HK-2 (cell line): ENCODE measurements at regions not wholly inside any gene's neighbourhood (a gene's known extent, or its start where the extent isn't known, plus 50 kb on each side); places are given as distances from the start of the nearest gene placed in this dataset.

Experiments used
- DNase-seq: peaks from one replicate; pipeline ENCODE4 v3.0.0-alpha.2; 2018; ENCODE audit not compliant: unreplicated experiment

DNA sequence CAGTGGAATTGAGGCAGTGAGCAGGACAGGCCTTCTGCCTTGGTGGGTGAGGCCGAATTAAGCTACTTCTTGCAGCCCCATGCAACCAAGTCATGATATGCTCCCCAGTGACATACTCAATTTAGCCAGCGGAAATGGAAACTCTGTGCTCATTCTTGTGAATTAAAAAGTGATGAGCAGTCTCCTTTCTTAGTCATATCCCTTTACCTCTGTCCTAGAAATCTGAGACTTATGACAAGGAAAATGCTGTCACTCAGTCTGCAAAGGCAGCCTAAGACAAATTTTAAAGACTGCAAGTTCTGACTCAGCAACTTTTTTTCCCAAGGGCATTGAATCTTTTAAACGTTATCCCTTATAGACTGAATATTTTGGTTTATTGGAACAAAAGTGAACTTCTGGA lies 218.2 kb downstream of the SH3BP4 start:
- DNase-seq = peak; percentile 7

DNA sequence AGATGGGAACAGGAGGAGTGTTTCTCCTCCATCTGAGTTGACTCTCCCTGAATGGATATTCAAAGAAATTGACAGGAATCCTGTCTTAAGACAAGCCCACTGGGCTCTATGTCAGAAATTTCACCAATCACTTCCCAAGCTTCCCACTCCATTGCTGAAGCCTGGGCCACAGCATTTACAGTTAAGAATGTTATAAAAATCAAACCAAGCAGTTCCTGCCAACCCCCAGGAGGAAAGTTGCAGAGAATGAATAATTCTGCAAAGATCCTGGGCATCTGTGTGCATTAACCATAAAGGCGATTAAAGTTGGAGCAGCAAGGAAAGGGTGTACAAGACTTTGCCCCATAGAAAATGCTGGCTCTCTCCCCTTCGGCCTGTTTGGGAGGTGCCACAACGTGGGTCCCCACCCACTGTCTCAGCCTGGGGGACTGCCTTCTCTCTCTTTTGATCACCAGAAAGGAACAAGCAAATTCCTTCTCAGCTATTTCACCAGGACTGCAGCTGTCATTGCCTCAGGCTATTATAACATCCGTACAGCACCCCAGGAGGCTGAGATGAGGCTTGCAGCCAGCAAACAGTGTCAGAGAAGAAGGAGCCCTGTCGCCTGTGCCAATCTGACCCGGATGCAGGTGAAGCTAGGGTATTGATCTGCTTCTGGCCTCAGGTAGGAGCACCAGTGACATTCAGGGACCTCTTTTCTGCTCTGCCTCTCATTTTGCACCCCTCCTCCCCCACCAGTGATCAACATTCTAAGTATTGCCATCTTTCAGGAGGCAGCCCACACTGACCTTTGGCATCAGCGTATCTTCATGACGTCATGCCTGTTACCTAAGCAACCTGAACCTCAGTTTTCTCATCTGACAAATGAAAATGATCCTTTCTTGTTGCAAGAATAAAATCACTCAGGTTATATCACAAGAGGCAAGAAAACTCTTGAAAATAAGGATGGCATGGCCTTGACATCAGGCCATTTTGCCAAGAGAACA lies 219.0 kb downstream of the SH3BP4 start:
- peak; percentile 25 for DNase-seq

- peak; percentile 14 for DNase-seq
These were observed 219.8 kb downstream of the SH3BP4 start for GRCh38 chr2:235171550-235172031.

DNA sequence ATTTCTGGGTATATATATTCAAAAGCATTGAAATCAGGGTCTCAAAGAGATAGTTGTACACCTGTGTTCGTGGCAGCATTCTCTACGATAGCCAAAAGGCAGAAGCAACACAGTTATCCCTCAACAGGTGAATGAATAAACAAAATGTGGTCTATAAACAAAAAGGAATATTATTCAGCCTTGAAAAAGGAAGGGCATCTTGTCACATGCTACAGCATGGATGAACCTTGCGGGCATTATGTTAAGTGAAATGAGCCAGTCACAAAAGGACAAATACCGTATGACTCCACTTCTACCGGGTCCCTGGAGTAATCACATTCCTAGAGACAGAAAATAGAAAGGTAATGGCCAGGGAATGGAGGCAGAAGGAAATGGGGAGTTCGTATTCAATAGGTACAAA lies 228.8 kb downstream of the SH3BP4 start:
- no peak for DNase-seq

- no peak for DNase-seq
These were observed 232.0 kb downstream of the SH3BP4 start for GRCh38 chr2:235183786-235184185.

DNA sequence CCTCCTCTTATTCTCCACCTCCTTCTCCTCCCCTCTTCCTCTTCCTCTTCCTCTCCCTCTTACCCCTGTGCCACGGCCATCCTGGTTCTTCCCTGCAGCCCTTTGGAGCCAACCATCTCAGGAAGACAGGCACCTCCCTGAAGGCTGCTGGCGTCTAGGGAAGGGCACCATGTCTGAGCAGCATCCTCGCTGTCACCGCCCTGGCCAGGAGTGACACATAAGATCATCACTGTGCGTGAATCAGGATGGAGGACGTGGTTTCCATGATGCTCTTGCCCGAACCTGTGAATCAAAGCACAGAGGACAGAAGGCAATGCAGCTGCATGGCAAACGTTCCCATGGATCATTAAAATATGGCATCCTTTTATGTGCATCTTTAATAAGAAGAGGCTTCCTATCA lies 236.0 kb downstream of the SH3BP4 start:
- no peak for DNase-seq

DNA sequence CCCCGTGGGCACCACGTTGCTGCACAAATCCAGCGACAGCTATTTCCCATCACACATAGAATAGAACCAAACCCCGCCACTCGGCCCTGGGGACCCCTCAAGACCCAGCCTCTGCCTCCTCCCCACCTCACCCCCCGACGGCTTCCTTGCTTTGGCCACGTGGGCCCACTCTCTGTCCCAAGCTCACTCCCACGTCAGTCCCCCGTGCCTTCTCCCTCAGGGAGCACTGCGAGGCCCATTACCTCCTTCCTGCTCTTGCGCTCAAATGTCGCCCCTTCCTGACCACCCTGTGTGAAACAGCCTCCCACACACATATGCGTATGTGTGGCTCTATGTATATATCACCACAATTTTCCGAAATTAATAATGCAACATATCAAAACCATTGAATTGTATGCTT lies 239.7 kb downstream of the SH3BP4 start:
- DNase-seq = no peak

DNA sequence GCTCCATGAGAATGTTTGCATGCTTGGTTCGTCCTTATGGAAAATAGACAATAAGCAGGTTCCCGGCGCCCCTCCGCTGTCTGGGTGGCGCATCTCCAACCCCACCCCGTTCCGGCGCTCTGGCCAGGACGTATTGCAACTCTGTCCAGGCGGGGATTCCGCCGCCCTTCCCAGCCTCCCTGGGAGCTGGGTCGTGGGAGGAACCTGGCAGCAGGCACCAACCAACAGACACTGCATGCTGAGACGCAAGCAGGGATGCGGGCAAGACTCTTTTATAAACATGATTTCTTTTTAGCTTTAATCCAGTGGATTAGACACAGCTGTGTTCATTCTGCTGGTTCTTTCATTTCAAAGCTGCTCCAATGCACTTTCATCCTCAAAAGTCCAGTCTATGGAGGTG lies 240.2 kb downstream of the SH3BP4 start:
- no peak for DNase-seq

DNA sequence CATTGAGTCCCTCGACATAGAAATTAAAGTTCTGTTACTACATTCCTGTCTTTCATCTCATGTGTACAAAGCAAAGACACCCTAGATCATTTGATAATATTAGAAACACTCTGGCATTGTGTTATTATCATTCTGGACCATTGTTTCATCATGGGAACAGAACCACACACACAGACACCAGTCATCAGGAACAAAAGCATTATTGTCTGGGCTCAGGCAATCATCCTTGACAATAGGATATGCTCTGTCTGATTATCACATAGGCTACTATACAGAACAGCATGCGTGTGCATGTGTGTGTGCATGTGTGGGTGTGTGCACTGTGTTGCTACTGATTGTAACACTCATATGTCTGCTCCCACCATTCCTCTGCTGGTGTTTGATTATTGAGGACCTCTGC lies 242.5 kb downstream of the SH3BP4 start:
- DNase-seq = no peak

- DNase-seq = no peak
These were observed 243.0 kb downstream of the SH3BP4 start for GRCh38 chr2:235194836-235195235.

GRCh38 chr2:235195921-235196320 lies 244.1 kb downstream of the SH3BP4 start:
- no peak for DNase-seq

DNA sequence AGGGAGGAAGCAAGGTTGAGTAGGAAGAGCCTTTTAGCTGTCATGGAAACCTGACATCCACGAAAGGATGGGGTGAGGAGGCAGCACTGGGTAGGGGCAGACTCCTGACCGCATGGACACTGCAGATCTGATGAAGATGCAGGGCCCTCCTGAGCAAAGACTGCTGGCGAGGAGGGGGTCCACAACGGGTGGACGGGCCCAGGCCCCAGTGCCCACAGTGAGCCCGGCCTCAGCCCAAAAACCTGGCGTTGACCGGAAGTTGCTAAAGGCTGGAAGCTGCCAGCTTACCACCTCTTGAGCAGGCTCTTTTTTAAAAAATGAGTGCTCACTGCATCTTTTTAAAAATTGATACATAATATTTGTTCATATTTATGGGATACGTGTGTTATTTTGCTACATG lies 247.3 kb downstream of the SH3BP4 start:
- DNase-seq = no peak

GRCh38 chr2:235200216-235200615 lies 248.4 kb downstream of the SH3BP4 start:
- DNase-seq = no peak

DNA sequence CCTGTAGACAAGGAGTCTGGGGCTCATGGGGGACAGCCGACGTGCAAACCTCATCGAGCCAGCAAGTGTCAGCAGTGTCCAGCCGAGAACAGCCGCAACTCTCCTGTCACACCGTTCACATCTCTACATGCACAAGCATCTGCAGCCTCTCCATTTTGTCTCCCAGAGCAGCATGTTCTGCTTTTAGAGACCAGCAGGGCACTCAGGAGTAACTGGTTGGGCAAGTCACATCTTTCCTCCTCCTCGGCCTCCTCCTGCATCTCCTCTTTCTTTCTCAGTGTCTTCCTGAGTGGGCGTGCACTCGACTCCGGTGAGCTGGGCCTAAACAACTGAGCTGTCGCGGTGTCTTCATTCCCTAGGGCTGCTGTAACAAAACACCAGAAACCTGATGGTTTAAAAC lies 249.9 kb downstream of the SH3BP4 start:
- DNase-seq = no peak

- DNase-seq = no peak
These were observed 253.1 kb downstream of the SH3BP4 start for GRCh38 chr2:235204948-235205347.

DNA sequence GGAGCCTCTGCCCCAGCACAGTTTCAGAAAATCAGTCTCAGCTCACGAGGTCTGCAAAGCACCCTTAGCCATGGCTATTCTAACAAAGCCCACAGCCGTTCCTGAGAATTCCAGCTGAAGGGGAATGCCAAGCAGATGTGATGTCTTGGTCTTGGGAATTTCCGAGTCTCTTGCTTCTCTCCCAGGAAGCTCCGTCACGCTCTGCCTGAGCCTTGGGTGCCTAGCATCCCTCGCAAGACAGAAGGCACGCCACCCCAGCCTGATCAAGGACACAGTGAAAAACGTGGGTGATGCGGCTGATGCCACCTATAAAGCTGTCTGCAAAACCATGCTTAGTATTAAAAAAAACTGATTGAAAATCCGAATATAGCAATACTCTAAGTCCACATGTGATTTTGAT lies 254.6 kb downstream of the SH3BP4 start:
- no peak for DNase-seq

DNA sequence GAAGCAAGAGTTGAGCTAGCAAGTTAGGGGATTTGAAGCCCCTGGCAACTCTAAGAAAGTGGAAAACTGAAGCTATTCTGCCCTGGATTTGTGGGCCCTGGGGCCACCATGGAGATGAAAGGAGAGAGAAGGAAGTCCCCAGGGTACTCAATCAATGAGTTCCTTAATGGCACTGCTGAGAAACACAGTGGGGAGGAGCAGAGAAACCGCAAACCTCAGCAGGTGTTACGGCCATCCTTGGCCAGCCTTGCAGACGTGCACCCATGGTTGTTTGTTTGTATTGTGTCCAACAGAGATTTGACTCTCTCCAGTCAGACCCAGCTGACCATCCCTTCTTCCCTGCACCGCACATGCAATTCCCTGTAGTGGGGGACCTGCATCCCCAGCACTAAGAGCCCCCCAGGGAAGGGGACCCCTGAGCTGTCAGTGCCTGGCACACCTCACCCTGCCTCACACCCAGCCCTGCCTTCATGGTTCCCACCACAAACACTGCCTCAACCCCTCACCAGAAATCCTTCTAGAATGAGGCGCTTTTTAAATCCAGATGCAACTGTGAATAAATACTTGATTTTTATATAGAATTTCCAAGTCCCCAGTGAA lies 255.3 kb downstream of the SH3BP4 start:
- no peak for DNase-seq

DNA sequence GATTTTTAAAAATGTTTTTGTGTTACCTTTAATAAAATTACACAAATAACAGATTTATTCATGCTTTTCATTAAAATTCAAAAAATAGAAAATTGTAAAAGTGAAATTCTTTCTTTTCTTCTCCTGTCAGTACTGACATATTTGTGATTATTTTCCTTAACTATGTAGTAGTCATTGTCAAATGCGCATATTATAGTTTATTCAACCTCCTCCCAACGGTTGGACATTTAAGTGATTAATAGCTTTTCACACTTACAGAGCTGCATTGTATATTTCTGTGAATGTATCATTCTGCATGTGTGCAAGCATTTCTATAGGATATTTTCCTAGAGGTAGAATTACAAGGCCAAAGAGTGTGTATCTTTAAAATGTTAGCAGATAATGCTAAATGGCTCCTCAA lies 259.2 kb downstream of the SH3BP4 start:
- no peak for DNase-seq

GRCh38 chr2:235212501-235213158 lies 260.8 kb downstream of the SH3BP4 start:
- DNase-seq = no peak

GRCh38 chr2:235215248-235215647 lies 263.4 kb downstream of the SH3BP4 start:
- DNase-seq = no peak

GRCh38 chr2:235216901-235217300 lies 265.1 kb downstream of the SH3BP4 start:
- no peak for DNase-seq

DNA sequence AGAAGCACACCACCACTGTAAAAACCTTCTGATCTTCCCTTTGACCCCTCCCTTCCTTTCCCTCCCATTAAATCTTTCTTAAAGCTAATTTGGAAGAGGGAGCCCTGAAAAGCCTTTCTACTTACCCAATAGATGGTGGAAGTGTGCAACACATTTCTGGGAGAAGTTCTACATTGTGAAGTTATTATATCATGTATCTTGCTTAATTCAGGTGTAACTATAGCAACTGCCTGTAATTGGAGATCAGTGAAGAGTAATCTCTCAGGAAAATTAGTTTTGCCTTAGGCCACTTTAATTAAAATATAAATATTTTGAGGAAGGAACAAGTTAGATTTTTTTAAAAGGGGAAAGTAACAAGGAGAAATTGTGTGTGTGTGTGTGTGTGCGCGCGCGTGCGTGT lies 266.0 kb downstream of the SH3BP4 start:
- DNase-seq = no peak

DNA sequence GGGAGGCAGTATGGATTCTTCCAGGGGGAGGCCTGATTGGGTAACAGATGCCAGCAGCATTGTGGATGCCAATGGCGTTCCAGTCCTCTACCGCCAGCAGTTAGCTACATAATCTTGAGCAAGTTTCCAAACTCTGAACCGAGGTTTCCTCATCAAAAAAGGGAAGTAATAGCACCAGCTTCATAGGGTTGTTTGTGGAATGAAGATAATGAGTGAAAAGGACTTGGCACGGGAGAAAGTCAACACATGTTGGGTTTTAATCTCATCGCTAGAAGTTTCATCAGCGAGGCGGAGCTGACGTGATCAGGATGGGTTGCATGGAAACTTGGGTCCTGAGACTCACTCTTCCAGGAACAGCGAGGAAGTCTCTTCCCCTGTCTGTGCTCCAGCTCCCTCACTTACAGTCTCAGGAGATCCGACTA lies 266.7 kb downstream of the SH3BP4 start:
- DNase-seq = no peak
